GM19452 (cell line): ENCODE measurements at regions not wholly inside any gene's neighbourhood (a gene's known extent, or its start where the extent isn't known, plus 50 kb on each side); places are given as distances from the start of the nearest gene placed in this dataset.

Source experiments
- ATAC-seq: cut with Tn5 transposase; IDR thresholded peaks from one replicate; pipeline ENCODE4 v1.9.1; 2021; ENCODE audit not compliant: unreplicated experiment

DNA sequence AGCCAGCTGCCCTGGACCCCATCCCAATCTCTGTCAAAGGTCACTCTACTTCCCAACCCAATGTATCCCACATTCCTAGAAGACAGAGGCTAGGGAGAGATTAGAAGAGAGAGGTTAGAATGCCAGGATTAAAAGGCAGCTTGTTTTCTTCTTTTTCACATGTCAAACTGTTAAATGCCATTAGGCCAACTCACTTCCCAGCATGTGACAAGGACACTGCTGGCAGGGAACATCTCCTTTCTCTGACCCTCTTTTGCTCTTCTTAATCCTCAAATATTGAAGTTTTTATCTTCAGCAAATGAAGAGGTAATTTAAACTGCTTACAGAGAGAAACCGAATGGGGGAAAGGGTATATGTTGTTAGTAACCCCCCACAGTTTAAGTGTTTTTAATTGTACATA, 89.1 kb downstream of the BBS10 start:
- no peak for ATAC-seq

DNA sequence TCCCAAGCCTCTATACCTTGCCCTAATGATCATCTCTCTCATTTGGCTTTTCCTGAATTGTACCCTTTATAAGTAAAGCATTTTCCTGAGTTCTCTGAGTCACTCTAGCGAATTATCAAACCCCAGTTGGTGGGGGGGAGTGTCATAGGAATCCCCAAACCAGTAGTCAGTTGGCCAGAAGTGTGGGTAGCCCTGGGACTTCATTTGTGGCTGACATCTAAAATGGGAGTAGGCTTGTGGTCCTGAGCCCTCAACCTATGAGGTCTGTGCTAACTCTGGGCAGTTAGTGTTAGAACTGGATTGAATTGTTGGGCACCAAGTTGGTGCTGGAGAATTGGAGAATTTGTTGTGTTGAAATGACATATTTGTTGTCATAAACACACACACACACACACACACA, 91.3 kb downstream of the BBS10 start:
- no peak for ATAC-seq

DNA sequence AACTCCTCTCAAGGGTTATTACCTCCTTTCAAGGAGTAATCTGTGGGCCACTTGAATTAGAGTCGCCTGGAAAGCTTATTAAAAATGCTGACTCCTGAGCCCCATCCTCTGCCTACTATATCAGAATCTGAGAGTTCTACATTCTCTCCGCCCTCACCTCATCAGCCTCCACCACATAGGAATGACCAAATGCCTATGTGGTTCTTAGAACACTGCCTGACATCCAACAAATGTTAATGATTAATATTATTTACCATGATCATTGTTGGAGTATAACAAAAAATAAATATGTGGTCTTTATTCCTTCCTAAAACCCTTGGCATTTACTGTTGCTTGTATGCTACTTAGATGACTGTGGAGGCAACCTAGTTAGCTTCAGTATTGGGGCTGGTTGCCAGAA, 91.9 kb downstream of the BBS10 start:
- no peak for ATAC-seq

DNA sequence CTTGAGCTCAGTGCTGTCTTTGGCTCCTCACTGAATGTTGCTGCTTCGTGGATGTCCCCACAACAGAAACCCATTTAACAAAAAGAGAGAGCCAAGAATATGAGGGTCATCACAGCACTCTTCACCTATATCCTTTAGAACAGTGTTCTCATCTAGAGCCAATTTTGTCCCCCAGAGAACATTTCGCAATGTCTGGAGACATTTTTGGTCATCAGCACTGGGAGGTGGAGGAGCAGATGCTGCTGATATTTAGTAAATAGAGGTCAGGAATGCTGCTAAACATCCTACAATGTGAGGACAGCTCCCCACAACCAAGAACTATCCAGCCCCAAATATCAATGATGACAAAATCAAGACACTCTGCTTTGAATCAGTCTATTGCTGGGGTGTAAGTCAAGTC, 92.5 kb downstream of the BBS10 start:
- no peak for ATAC-seq

DNA sequence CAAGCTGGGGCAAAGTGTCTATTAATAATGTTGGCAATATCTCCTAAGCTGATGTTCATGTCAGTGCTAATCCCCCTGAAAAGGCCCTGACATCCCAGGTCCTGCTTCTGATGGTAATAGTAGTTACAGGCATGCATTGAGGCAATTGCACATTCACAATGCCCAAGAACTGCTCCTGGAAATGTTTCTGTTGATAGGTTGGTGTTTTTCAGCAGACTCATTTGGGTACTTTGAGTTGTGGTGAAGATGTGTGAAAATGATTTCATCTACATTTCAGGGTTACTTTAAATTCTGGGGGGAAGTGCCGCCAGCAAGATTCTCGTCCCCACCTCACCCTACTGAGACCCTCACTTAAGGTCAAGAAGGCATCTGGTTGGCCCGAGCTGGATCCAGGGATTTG, 92.9 kb downstream of the BBS10 start:
- no peak for ATAC-seq

DNA sequence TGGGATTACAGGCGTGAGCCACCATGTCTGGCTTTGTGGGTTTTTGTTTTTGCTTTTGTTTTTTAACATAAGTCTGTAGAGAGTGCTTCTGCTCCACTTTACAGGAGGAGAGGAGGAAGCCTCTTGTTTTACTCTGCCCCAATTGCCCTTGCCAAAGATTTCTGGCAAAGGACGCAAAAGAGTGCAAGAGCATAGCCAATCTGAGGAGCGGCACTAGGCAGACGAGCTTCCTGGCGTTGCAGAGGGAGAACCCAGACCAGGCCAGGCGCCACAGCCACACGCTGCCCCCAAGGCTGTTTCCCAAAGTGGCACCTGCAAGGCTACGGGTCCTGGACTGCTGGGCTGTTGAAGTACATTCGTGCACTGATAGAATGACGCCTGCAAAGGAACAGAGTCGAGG, 96.2 kb downstream of the BBS10 start:
- no peak for ATAC-seq

DNA sequence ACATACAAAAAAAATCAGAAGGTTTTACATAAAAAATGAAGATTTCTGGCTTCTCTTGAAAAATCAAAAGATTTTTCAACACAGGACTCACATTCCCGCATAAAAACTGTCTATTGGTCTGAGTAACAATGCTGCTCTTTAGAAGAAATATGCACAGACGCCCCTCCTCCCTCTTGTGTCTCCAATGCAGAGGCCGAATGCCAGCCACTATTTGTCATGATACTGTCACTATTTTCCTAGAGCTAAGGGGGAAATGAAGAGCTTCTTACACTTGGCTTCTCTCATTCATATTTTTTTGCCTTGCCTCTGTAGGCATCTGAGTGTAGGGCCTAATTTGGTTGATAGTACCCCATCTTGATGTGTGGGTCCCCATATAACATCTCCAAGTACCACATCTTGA, 98.0 kb downstream of the BBS10 start:
- ATAC-seq: no peak

DNA sequence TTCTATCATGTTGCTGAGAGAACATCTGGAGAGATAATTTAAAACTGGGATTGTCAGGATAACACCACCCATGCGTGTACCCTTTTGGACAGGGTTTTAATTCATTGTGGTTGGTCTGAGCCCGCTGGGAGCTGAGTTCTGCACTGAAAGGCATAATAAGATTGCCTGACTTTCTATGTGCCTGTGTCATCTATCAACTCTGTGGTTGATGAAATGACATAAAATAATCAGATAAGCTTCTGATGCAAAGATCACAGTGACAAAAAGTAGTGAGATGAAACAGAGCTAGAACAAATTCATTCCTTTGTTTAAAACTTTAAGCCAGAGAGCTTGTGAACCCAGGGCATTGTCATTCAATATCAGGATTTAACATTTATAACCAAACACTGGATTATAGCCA, 98.7 kb downstream of the BBS10 start:
- no peak for ATAC-seq

DNA sequence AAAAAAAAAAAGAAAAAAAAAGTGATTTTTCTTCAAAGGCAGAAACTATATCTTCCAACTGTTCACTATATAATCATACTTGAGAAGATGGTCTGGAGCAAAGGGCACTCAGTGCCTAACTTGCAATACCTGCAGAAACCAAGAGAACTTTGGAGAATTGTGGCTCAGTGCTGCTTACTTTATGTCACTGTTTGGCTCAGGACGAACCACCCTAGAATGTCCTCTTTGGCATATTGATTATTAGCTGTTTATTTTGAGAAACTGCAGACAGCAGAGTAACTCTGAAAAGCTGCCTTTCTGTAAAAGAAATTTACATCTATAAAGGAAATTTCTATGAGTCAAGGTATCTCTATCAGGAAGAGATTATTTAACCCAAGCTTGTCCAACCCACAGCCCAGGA, 100.2 kb downstream of the BBS10 start:
- ATAC-seq: no peak

DNA sequence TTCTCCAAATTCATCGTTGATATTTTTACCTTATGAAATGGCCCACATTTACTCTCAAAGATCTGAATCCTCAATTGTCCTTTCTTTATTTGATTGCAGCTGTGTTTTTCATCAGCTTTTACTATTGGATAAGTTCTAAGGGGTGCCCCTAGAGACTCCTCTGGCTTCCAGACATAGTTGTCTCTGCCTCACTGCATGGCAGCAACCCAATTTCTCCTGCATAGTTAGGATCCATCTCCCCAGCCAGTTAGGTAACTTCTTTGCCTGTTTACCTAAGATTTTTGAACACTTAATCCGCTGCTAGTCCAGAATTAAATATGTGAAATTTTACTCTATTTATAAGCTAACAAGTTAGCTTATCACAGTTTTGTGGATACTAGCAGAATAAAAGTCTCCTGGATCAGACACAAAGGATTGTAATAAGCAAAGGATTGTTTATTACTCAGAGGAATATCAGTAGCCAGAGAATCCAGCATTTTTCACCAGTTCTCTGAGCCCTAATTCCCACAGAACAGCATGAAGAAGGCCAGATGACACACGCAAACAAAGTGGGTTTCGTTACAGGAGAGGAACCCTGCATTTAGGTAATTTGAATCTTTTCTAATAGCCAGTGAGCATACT, 101.1 kb downstream of the BBS10 start:
- ATAC-seq: no peak

DNA sequence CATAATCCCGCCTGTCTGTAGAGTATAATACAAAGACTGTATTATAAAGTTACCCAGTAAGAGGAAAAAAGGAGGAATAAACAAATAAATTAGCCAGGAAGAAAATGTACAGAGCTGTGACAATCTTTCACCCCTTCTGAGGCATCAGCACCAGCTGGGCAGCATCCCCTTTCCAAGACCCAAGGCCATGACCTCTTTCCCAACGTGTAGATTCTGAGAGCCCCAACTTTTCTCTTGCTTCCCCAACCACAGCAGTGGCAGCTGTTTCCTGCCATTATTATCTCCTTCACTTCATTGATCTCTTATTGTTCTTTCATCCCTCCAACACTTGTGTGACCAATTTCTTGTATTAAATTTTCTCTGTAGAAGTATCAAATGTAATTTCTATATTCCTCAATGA, 101.6 kb downstream of the BBS10 start:
- ATAC-seq: no peak

DNA sequence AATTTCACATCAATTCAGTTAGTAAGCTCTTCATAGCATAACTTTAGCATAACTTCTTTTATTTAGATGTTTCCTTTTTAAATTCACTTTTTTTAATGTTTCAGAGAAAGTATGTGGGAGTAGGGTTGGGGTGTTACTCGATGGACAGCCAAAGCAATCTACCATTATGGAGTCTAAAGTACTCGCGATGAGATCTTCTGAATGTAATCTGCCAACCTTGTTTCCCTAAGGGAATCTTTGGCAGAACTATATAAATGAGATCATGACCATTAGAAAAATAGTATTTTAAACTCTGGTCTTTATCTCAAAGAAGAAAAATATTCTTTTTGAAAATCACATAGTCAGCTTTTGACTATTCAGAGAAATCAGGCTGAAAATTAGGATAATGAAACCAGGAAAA, 103.9 kb downstream of the BBS10 start:
- ATAC-seq: no peak

DNA sequence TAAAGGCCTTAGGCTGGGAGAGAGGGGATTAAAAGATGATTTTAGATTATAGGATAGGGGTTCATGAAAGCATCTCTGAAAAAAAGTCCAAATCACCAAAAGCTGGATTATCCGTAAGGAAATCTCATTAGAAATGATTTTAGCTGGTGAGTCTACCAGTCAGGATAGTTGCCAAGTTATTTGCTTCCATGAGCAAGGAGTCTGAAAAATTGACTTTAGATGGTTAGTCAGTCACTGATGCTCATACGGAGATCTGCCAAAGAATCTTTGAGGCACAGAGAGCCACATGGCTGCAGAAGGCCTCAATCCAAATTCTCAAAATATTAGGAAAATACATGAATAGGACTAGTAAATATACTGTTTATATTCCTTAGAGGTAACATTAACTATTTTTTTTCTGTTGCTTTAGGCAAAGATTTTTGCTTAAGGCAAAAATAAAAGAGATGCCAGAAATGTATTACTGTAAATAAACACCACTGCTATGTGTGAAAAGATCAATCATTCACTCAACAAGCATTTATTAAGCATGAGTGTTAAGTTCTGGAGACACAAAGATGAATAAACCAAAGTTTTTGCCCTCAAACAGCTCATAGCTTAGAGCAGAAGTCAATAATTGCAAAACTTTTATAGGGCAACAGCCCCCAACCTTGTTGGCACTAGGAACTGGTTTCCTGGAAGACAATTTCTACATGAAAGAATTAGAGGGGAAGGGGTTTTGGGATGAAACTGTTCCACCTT, 105.2 kb downstream of the BBS10 start:
- no peak for ATAC-seq

DNA sequence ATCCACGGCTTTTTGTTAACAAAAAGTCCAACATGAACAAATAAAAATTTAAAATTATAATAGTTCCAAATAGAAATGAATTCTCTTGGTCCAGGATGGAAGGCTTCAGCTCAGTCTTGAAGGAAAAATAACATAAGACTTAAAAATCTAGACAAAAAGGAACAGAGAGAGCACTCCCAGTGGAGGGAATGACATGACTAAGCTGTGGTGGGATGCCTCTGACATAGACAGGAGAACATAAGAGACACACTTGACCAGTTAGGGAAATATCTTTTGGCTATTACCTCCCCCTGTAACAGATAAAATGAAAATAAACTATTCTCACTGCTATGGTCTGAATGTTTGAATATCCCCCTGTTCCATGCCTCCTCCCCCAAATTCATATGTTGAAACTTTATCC, 106.8 kb downstream of the BBS10 start:
- no peak for ATAC-seq

DNA sequence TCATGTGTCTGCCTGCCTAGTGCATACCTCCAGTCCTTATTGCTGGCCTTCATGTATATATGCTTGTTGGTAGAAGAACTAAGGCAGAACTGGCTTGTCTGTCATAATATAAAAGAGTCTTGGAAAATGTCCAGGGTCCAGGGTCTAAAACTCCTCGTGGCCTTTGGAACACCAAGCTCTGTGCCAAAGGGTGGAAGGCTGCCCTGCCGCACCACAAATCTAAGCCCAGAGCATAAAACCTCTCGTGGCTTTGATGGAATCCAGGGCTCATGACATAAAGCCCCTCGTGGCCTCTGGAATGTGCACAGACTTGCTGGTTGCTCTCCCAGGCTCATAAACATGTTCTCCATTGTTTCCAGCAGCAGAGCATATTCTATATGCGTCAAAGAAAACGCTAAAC, 107.9 kb downstream of the BBS10 start:
- ATAC-seq: no peak

DNA sequence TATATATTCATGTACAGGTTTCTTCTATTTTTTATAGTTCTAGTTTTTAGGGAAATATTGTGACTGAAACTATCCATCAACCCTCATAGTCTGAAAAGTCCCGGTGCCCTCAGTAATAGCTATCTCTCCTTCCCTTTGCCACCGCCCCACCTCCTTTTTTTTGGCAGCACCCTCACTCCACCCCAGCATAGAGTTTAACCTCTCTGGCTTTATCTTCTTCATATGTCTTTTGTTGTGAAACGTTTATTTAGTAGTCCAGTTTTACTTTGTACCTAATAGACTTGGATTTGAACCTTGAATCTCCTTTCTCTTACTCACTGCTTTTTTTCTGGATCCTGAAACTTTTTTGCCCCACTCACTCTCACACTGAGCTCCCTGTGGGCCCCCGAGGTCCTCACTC, 109.5 kb downstream of the BBS10 start:
- ATAC-seq: no peak

DNA sequence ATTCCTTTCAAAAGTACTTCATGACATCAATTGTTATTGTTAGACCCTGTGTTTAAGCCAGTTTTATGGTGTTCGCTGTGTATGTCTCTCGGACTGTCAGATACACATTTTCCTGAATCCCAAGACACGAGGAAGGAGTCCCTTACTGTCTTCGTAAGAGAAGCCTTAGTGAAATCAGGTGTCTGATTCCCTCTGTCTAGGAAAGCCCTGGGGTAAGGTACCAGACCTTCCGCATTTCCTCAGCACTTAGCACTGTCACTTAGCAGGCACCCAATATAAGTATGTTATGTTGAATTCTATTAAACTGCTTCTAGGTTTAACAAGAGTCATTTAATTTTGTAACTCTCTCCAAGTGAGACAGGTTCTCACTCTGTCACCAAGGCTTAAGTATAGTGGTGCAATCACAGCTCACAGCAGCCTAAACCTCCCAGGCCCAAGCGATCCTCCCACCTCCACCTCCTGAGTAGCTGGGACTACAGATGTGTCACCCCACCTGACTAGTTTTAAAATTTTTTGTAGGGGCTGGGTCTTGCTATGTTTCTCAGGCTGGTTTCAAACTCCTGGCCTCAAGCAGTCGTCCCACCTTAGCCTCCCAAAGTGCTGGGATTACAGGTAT, 111.0 kb downstream of the BBS10 start:
- no peak for ATAC-seq

DNA sequence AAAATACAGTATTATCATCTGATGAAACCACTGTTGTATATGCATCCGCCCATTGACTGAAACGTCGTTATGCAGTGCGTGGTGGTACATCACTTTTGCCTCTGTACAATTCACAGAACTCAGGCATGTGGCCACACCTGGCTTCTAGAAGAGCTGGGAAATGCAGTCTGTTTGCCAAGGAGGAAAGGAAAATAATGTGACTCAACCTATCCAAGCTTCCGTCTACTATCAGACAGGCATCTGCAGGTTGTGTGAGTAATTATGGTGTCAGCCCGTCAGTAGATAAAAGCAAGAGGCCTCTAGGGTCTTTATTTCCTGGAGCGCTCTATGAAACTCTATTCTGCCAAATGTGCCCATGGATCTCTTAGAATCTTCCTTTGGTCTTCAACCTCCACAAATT, 111.6 kb downstream of the BBS10 start:
- no peak for ATAC-seq

DNA sequence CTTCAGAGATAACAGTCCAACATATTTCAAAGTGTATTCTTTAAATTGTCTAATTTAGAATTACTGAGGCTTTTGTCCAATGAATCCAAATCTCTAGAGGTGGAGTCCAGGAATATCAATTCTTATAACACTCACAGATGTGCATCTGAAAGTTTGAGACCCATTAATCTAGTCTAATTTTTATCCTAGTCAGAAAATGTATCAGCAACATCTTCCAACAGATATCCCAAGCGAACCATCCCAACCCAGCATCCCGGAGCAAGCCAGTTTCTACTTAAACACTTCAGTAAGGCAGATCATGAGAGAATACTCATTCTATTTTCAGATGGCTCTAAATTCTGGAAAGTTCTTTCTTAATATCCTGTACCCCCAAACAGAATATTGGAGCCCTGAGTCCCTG, 113.5 kb downstream of the BBS10 start:
- ATAC-seq: no peak

DNA sequence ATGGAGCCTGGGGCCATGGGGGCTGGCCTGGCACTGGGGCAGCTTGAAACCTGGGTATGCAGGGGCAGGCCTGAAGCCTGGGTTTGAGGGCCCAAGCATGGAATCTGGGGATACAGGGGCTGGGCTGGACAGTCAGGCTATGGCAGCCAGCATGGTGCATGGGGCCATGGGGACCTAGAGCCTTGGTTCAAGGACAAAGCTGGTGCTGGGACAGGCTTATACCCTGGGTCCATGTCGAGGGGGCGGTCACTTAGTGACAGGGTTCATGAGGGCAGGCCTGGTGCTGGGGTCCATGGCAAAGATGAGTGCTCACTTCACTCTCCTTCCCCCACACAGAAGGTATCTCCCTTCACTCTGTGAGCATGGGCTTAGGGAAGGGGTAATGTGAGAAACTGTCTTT, 116.2 kb downstream of the BBS10 start:
- ATAC-seq: no peak

DNA sequence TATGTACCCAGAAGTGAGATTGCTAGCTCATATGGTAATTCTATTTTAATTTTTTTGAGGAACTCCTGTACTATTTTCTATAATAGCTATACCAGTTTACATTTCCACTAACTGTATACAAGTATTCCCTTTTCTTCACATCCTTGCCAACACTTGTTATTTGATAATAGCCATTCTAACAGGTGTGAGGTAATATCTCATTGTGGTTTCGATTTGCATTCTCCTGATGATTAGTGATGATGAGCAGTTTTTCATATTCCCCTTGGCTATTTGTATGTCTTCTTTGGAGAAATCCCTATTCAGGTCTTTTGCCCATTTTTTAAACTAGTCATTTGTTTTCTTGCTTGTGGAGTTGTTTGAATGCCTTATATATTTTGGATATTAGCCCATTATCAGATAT, 121.3 kb downstream of the BBS10 start:
- ATAC-seq: no peak

DNA sequence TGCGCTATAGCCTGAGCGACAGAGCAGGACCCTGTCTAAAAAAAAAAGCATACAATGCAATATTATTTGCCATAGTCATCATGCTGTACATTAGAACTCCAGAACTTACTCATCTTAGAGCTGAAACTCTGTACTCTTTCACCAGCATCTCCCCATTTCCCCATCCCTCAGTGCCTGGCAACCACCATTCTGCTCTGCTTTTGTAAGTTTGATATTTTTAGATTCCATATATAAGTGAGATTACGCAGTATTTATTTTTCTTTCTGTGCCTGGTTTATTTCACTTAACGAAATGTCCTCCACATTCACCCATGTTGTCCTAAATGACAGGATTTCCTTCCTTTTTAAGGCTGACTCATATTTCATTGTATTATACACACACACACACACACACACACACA, 121.8 kb downstream of the BBS10 start:
- no peak for ATAC-seq

DNA sequence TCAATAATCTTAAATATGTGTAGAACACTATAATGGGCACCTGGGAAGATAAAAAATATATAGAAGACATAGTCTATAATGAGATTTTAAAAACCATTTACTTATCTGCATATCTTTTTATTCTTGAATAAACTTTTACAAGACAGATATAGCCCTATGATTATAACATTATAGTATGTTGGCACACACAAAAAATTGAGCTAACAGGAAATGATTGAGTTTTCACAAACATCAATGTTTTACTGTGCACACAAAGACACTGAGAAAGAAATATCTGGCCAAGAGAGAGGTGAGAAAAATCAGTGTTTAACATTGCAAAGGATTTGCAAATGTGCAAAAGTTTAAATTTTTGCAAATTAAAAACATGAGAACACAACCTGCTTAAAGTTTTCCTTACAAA, 124.3 kb downstream of the BBS10 start:
- ATAC-seq: no peak
